GM12878 (cell line): ENCODE measurements at regions not wholly inside any gene's neighbourhood (a gene's known extent, or its start where the extent isn't known, plus 50 kb on each side); places are given as distances from the start of the nearest gene placed in this dataset.

Source experiments
- ATAC-seq: fragments of 200-7000 bp; cut with Tn5 transposase; 3 replicates; pipeline ENCODE4 v1.9.1; 2020; ENCODE audit warnings: mild to moderate bottlenecking, moderate library complexity
- BruUV-seq: library from RNA; stranded (reverse); fragments of 400-500 nt; replicated peaks from 2 replicates; lab custom pipeline; 2021; lab: Mats Ljungman, UMichigan
- CTCF ChIA-PET: fragments of 300-600 bp; sonication (Branson Sonifier 250); formaldehyde crosslinking; extraction: SDS; loops from one replicate; lab custom pipeline; 2021; ENCODE audit warnings: inconsistent platforms; lab: Yijun Ruan, JAX
- POLR2A ChIA-PET: fragments of 350-600 bp; formaldehyde crosslinking; extraction: SDS; loops from one replicate; lab custom pipeline; 2021; ENCODE audit warnings: inconsistent platforms; lab: Charles Lee
- RAD21 ChIA-PET: fragments of 300-600 bp; sonication (Branson Sonifier 250); formaldehyde crosslinking; loops from one replicate; lab custom pipeline; 2023; ENCODE audit warnings: antibody characterized with exemption; ENCODE audit not compliant: unreplicated experiment; lab: Charles Lee
- SMC1A ChIA-PET: fragments of 300-600 bp; sonication (Branson Sonifier 250); formaldehyde crosslinking; loops from one replicate; lab custom pipeline; 2023; ENCODE audit not compliant: unreplicated experiment, uncharacterized antibody; lab: Charles Lee
- DNase-seq: peaks from one replicate; pipeline ENCODE4 v3.0.0-alpha.2; 2011; ENCODE audit warnings: low read depth, low spot score
- FAIRE-seq: peaks from 3 replicates; lab custom pipeline; 2011; peaks lifted over from hg19 to GRCh38; lab: Jason Lieb, UNC
- H2AFZ ChIP-seq: 2 replicates; pipeline ENCODE4 v1.6.0; 2011; ENCODE audit warnings: low read depth, low read length, control low read depth; ENCODE audit not compliant: control insufficient read depth
- H3K27ac ChIP-seq: 2 replicates; pipeline ENCODE4 v1.5.1; 2011; ENCODE audit warnings: control low read depth; ENCODE audit not compliant: control insufficient read depth, insufficient read depth
- H3K27me3 ChIP-seq, 2 experiments: replicated peaks in 1 of 2; 2 replicates each; pipeline versions ENCODE4 v1.6.0 to v1.6.1; 2011; ENCODE audit warnings: low read length in 1 of 2; ENCODE audit not compliant: control insufficient read depth in 2 of 2, insufficient read depth in 2 of 2
- H3K36me3 ChIP-seq, 2 experiments: 2 replicates each; pipeline ENCODE4 v1.5.1; 2011; ENCODE audit warnings: low read length in 1 of 2; ENCODE audit not compliant: control insufficient read depth in 2 of 2, insufficient read depth in 2 of 2
- H3K4me1 ChIP-seq: 2 replicates; pipeline ENCODE4 v1.6.1; 2011; ENCODE audit warnings: mild to moderate bottlenecking, low read length, moderate library complexity, mixed read lengths; ENCODE audit not compliant: control insufficient read depth, insufficient read depth
- H3K4me2 ChIP-seq: 2 replicates; pipeline ENCODE4 v1.6.0; 2011; ENCODE audit warnings: control low read depth; ENCODE audit not compliant: control insufficient read depth, insufficient read depth
- H3K4me3 ChIP-seq: fragments of 200-600 bp; sonication (generic); 2 replicates; pipeline ENCODE4 v1.5.1; 2016
- H3K79me2 ChIP-seq: 2 replicates; pipeline ENCODE4 v1.6.0; 2011; ENCODE audit warnings: low read length; ENCODE audit not compliant: control insufficient read depth, insufficient read depth
- H3K9ac ChIP-seq: 2 replicates; pipeline ENCODE4 v1.8.0; 2011; ENCODE audit warnings: low read length, control low read depth, mixed read lengths; ENCODE audit not compliant: control insufficient read depth, insufficient read depth
- H3K9me3 ChIP-seq: replicated peaks from 3 replicates; pipeline ENCODE4 v1.5.1; 2011; ENCODE audit warnings: mild to moderate bottlenecking, low read length; ENCODE audit not compliant: control insufficient read depth, insufficient read depth
- H4K20me1 ChIP-seq: 2 replicates; pipeline ENCODE4 v1.6.0; 2011; ENCODE audit not compliant: control insufficient read depth, insufficient read depth
- CBFB ChIP-seq: IDR thresholded peaks from 2 replicates; pipeline ENCODE4 v1.6.1; 2016; ENCODE audit warnings: antibody characterized with exemption, low read depth
- E2F8 ChIP-seq: fragments of 450-650 bp; IDR thresholded peaks from 2 replicates; pipeline ENCODE4 v1.6.1; 2018; ENCODE audit warnings: mild to moderate bottlenecking, low read depth, moderate library complexity; ENCODE audit not compliant: partially characterized antibody
- EGR1 ChIP-seq, 2 experiments: IDR thresholded peaks; 1 replicate in 1 of 2; 2 replicates in 1 of 2; pipeline ENCODE4 v1.6.1; 2011 to 2012; ENCODE audit warnings: low read depth in 2 of 2, low read length in 2 of 2, borderline replicate concordance in 1 of 2, mild to moderate bottlenecking in 1 of 2, moderate library complexity in 1 of 2
- HSF1 ChIP-seq: fragments of 150-350 bp; IDR thresholded peaks from 2 replicates; pipeline ENCODE4 v1.6.1; 2014; ENCODE audit warnings: mild to moderate bottlenecking, low read depth, low read length
- LARP7 ChIP-seq: fragments of 450-650 bp; IDR thresholded peaks from 2 replicates; pipeline ENCODE4 v1.6.1; 2017; ENCODE audit warnings: mild to moderate bottlenecking
- MAX ChIP-seq: IDR thresholded peaks from 2 replicates; pipeline ENCODE4 v1.6.1; 2012; ENCODE audit warnings: low read depth, low read length, improper control_type of control experiment
- RFX5 ChIP-seq: IDR thresholded peaks from 2 replicates; pipeline ENCODE4 v1.6.1; 2011; ENCODE audit warnings: low read depth, low read length, improper control_type of control experiment
- SREBF1 ChIP-seq: IDR thresholded peaks from 2 replicates; pipeline ENCODE4 v1.6.1; 2012; ENCODE audit warnings: mild to moderate bottlenecking, low read length
- SREBF2 ChIP-seq: IDR thresholded peaks from 2 replicates; pipeline ENCODE4 v1.6.1; 2012; ENCODE audit warnings: mild to moderate bottlenecking, low read length
- STAT3 ChIP-seq: IDR thresholded peaks from 2 replicates; pipeline ENCODE4 v1.6.1; 2011; ENCODE audit warnings: low read depth, low read length, improper control_type of control experiment
- ZNF687 ChIP-seq: fragments of 450-650 bp; IDR thresholded peaks from 2 replicates; pipeline ENCODE4 v1.6.1; 2017; ENCODE audit warnings: mild to moderate bottlenecking, moderate library complexity
- WGBS: methylation state at CpG from one replicate; pipeline ENCODE4 v1.1.6; 2016; ENCODE audit warnings: low lambda C conversion rate; ENCODE audit not compliant: insufficient replicate concordance, insufficient coverage; ENCODE audit errors: missing lambda C conversion rate; 5-methylcytosine and 5-hydroxymethylcytosine counted together
- in situ Hi-C: fragments of 300-500 bp; cut with MboI; formaldehyde crosslinking; loops from 9 replicates; pipeline ENCODE4 v1.14.3; 2018; ENCODE audit warnings: mixed read lengths
- intact Hi-C: fragments of 100-400 bp; cut with micrococcal nuclease; formaldehyde crosslinking; loops from one replicate; pipeline ENCODE4 v1.14.2; 2022; ENCODE audit not compliant: unreplicated experiment

GRCh38 chr16:72244853-72245252, 72.9 kb upstream of the PMFBP1 start:
- H3K4me1 ChIP-seq = peaks cover 7% of the 10 kb centered on the region
- ChIA-PET RAD21 (no interaction called here), SMC1A (interaction anchor here (1.3 kb wide), 1 partner anchor 222 kb away, joined by 3 read pairs; no protein-coding TSS in a partner anchor), POLR2A (no interaction called here), CTCF (interaction anchor here (1.5 kb wide), 1 partner anchor 8 kb away, joined by 6 read pairs; no protein-coding TSS in a partner anchor)
- H3K27ac ChIP-seq = no peak overlapping the region
- H3K36me3 ChIP-seq = no peaks in the 10 kb centered on the region
- no peaks in the 10 kb centered on the region for H3K27me3 ChIP-seq
- TF ChIP-seq MAX (no peak), HSF1 (no peak), E2F8 (no peak), EGR1 (IDR thresholded peaks at IDR 0.05; ENCODE audit: borderline replicate concordance in 1 of 2, low read depth in 2 of 2, low read length in 2 of 2) (no peak), STAT3 (no peak), ZNF687 (no peak), CBFB (no peak), LARP7 (no peak), RFX5 (no peak), SREBF2 (no peak), SREBF1 (no peak)
- WGBS = 60% methylated on average over 5 of the region's 5 CpGs
- no peak overlapping the region for H3K4me2 ChIP-seq
- intact Hi-C loops = loop anchor here (10.0 kb wide), 1 partner anchor 120 kb away; no protein-coding TSS in a partner anchor
- no TSS peak for BruUV-seq
- ATAC-seq (no peak), DNase-seq (no peak), FAIRE-seq (no peak)
- H3K9ac ChIP-seq = no peak overlapping the region
- in situ Hi-C loops = no loop called here
- H3K79me2 ChIP-seq = no peaks in the 10 kb centered on the region
- H3K4me3 ChIP-seq = no peak overlapping the region
- no peak overlapping the region for H2AFZ ChIP-seq
- H3K9me3 ChIP-seq = no peaks in the 10 kb centered on the region
- H4K20me1 ChIP-seq = no peaks in the 10 kb centered on the region
